ENCODE measurements at regions not wholly inside any gene's neighbourhood (a gene's known extent, or its start where the extent isn't known, plus 50 kb on each side); places are given as distances from the start of the nearest gene placed in this dataset.

DNA sequence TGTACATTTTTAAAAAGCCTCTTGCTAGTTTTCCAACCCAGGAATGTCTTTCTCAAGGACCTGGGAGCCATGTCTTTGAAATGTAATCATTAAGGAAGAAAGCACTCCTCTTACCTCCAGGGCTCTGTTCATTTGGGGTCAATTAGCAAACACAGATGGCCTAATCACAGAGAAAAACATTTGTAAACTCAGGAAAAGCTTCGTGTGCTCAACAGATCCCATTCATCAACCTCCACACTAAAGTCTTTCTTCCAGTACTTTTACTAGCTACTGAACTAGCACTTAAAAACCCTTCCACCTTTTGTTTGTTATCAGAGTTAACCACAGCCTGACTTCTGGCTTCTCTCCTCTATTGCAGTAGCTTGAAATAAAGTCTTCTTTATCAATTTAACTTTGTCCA, 441.4 kb downstream of the PCDH20 start:
- no TSS peak for BruUV-seq (replicated peaks)
- no peak for FAIRE-seq
- TF ChIP-seq MTA3 (IDR thresholded peaks at IDR 0.05; ENCODE audit: borderline replicate concordance, low read length) (no peak), POU2F2 (IDR thresholded peaks at IDR 0.05; ENCODE audit: borderline replicate concordance, low read depth, low read length) (no peak), EZH2 (IDR thresholded peaks at IDR 0.05; ENCODE audit: borderline replicate concordance, control insufficient read depth, low read depth, low read length) (no peak), E2F4 (IDR thresholded peaks at IDR 0.05; ENCODE audit: low read depth, low read length) (no peak), POLR2A (IDR thresholded peaks at IDR 0.05; ENCODE audit: low read depth, low read length) (no peak), ASH2L (IDR thresholded peaks at IDR 0.05; ENCODE audit: borderline replicate concordance, low read depth) (no peak), TAF1 (IDR thresholded peaks at IDR 0.05; ENCODE audit: borderline replicate concordance, low read depth, low read length) (no peak), ETV6 (conservative IDR thresholded peaks at IDR 0.05 in 1 of 2, IDR thresholded peaks at IDR 0.05 in 1 of 2; ENCODE audit: borderline replicate concordance in 1 of 2, low read depth in 1 of 2) (no peak), PKNOX1 (IDR thresholded peaks at IDR 0.05) (no peak), RCOR1 (conservative IDR thresholded peaks at IDR 0.05; ENCODE audit: low read depth, low read length) (no peak), JUNB (IDR thresholded peaks at IDR 0.05) (no peak), PAX8 (IDR thresholded peaks at IDR 0.05) (no peak), CREM (IDR thresholded peaks at IDR 0.05; ENCODE audit: low read depth) (no peak), RBBP5 (conservative IDR thresholded peaks at IDR 0.05) (no peak)
- TF ChIP-seq, protein P1, sequence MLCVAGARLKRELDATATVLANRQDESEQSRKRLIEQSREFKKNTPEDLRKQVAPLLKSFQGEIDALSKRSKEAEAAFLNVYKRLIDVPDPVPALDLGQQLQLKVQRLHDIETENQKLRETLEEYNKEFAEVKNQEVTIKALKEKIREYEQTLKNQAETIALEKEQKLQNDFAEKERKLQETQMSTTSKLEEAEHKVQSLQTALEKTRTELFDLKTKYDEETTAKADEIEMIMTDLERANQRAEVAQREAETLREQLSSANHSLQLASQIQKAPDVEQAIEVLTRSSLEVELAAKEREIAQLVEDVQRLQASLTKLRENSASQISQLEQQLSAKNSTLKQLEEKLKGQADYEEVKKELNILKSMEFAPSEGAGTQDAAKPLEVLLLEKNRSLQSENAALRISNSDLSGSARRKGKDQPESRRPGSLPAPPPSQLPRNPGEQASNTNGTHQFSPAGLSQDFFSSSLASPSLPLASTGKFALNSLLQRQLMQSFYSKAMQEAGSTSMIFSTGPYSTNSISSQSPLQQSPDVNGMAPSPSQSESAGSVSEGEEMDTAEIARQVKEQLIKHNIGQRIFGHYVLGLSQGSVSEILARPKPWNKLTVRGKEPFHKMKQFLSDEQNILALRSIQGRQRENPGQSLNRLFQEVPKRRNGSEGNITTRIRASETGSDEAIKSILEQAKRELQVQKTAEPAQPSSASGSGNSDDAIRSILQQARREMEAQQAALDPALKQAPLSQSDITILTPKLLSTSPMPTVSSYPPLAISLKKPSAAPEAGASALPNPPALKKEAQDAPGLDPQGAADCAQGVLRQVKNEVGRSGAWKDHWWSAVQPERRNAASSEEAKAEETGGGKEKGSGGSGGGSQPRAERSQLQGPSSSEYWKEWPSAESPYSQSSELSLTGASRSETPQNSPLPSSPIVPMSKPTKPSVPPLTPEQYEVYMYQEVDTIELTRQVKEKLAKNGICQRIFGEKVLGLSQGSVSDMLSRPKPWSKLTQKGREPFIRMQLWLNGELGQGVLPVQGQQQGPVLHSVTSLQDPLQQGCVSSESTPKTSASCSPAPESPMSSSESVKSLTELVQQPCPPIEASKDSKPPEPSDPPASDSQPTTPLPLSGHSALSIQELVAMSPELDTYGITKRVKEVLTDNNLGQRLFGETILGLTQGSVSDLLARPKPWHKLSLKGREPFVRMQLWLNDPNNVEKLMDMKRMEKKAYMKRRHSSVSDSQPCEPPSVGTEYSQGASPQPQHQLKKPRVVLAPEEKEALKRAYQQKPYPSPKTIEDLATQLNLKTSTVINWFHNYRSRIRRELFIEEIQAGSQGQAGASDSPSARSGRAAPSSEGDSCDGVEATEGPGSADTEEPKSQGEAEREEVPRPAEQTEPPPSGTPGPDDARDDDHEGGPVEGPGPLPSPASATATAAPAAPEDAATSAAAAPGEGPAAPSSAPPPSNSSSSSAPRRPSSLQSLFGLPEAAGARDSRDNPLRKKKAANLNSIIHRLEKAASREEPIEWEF (IDR thresholded peaks at IDR 0.05; ENCODE audit: insufficient replicate concordance, low read depth, low read length): no peak
- TF ChIP-seq, protein P2, sequence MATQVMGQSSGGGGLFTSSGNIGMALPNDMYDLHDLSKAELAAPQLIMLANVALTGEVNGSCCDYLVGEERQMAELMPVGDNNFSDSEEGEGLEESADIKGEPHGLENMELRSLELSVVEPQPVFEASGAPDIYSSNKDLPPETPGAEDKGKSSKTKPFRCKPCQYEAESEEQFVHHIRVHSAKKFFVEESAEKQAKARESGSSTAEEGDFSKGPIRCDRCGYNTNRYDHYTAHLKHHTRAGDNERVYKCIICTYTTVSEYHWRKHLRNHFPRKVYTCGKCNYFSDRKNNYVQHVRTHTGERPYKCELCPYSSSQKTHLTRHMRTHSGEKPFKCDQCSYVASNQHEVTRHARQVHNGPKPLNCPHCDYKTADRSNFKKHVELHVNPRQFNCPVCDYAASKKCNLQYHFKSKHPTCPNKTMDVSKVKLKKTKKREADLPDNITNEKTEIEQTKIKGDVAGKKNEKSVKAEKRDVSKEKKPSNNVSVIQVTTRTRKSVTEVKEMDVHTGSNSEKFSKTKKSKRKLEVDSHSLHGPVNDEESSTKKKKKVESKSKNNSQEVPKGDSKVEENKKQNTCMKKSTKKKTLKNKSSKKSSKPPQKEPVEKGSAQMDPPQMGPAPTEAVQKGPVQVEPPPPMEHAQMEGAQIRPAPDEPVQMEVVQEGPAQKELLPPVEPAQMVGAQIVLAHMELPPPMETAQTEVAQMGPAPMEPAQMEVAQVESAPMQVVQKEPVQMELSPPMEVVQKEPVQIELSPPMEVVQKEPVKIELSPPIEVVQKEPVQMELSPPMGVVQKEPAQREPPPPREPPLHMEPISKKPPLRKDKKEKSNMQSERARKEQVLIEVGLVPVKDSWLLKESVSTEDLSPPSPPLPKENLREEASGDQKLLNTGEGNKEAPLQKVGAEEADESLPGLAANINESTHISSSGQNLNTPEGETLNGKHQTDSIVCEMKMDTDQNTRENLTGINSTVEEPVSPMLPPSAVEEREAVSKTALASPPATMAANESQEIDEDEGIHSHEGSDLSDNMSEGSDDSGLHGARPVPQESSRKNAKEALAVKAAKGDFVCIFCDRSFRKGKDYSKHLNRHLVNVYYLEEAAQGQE (IDR thresholded peaks at IDR 0.05; ENCODE audit: low read depth, low read length): no peak

More for the DNA sequence above, 441.4 kb downstream of the PCDH20 start:
- ChIA-PET RAD21 (ENCODE audit: unreplicated experiment) (no interaction called here), CTCF (no interaction called here), SMC1A (ENCODE audit: uncharacterized antibody, unreplicated experiment) (interaction anchor here (0.5 to 1.1 kb wide), 2 partner anchors 16 to 37 kb away, joined by 3 read pairs; no protein-coding TSS in a partner anchor), POLR2A (no interaction called here)
- H3K4me3 ChIP-seq: no peak overlapping the region
- no peaks in the 10 kb centered on the region for H3K36me3 ChIP-seq (ENCODE audit: control insufficient read depth in 2 of 2, insufficient read depth in 2 of 2, low read length in 1 of 2)
- no peak overlapping the region for H3K9ac ChIP-seq (ENCODE audit: control insufficient read depth, insufficient read depth, low read length)
- H3K79me2 ChIP-seq (ENCODE audit: control insufficient read depth, insufficient read depth, low read length): peaks cover 2% of the 10 kb centered on the region
- H3K9me3 ChIP-seq (replicated peaks; ENCODE audit: control insufficient read depth, insufficient read depth, low read length): no peaks in the 10 kb centered on the region
- H3K27ac ChIP-seq (ENCODE audit: control insufficient read depth, insufficient read depth): no peak overlapping the region
- H3K27me3 ChIP-seq (replicated peaks in 1 of 2; ENCODE audit: control insufficient read depth in 2 of 2, insufficient read depth in 2 of 2, low read length in 1 of 2): no peaks in the 10 kb centered on the region
- in situ Hi-C loops (cut with MboI) (no loop called here), intact Hi-C loops (cut with micrococcal nuclease; ENCODE audit: unreplicated experiment) (no loop called here)
- H2AFZ ChIP-seq (ENCODE audit: control insufficient read depth, low read depth, low read length): no peak overlapping the region
- WGBS (ENCODE audit: insufficient coverage, insufficient replicate concordance, low lambda C conversion rate, missing lambda C conversion rate): 0% methylated on average over 1 of the region's 1 CpG
- no peaks in the 10 kb centered on the region for H4K20me1 ChIP-seq (ENCODE audit: control insufficient read depth, insufficient read depth)
- H3K4me2 ChIP-seq (ENCODE audit: control insufficient read depth, insufficient read depth): no peak overlapping the region
- DNase-seq (ENCODE audit: low read depth, low spot score) (no peak), ATAC-seq (no peak)
- no peaks in the 10 kb centered on the region for H3K4me1 ChIP-seq (ENCODE audit: control insufficient read depth, insufficient read depth, low read length)

All from GM12878 (cell line).